Parathyroid adenoma (tissue), 2 donors: ENCODE measurements at regions not wholly inside any gene's neighbourhood (a gene's known extent, or its start where the extent isn't known, plus 50 kb on each side); places are given as distances from the start of the nearest gene placed in this dataset.

ENCODE experiments used
- H2AFZ ChIP-seq: fragments of 300-600 bp; sonication (generic); one replicate; pipeline ENCODE4 v1.7.0; 2017; ENCODE audit warnings: antibody characterized with exemption, mild to moderate bottlenecking
- H3K27ac ChIP-seq: fragments of 300-600 bp; sonication (generic); one replicate; pipeline ENCODE4 v1.7.0; 2017
- H3K27me3 ChIP-seq: fragments of 300-600 bp; sonication (generic); one replicate; pipeline ENCODE4 v1.7.0; 2017; ENCODE audit warnings: low read length; ENCODE audit not compliant: control insufficient read depth, insufficient read depth
- H3K36me3 ChIP-seq: fragments of 300-600 bp; sonication (generic); one replicate; pipeline ENCODE4 v1.7.0; 2017; ENCODE audit warnings: low read length; ENCODE audit not compliant: control insufficient read depth, insufficient read depth
- H3K4me1 ChIP-seq: fragments of 300-600 bp; sonication (generic); one replicate; pipeline ENCODE4 v1.7.0; 2017; ENCODE audit warnings: control low read depth
- H3K4me2 ChIP-seq: fragments of 300-600 bp; sonication (generic); one replicate; pipeline ENCODE4 v1.7.0; 2017; ENCODE audit warnings: low read length
- H3K4me3 ChIP-seq: fragments of 300-600 bp; sonication (generic); one replicate; pipeline ENCODE4 v1.7.0; 2017; ENCODE audit warnings: low read depth, low read length
- H3K79me2 ChIP-seq: fragments of 300-600 bp; sonication (generic); one replicate; pipeline ENCODE4 v1.7.0; 2017; ENCODE audit warnings: control low read depth
- H3K9ac ChIP-seq: fragments of 300-600 bp; sonication (generic); one replicate; pipeline ENCODE4 v1.7.0; 2017; ENCODE audit warnings: mild to moderate bottlenecking
- H3K9me3 ChIP-seq: fragments of 300-600 bp; sonication (generic); one replicate; pipeline ENCODE4 v1.7.0; 2017; ENCODE audit warnings: low read length; ENCODE audit not compliant: control insufficient read depth
- TF ChIP-seq, protein P1 (sequence below): fragments of 300-600 bp; sonication (generic); IDR thresholded peaks from one replicate; pipeline ENCODE4 v1.7.0; 2017; ENCODE audit warnings: antibody characterized with exemption, mild to moderate bottlenecking
- donor health status: primary hyperparathyroidism.

- TF ChIP-seq, protein P1, sequence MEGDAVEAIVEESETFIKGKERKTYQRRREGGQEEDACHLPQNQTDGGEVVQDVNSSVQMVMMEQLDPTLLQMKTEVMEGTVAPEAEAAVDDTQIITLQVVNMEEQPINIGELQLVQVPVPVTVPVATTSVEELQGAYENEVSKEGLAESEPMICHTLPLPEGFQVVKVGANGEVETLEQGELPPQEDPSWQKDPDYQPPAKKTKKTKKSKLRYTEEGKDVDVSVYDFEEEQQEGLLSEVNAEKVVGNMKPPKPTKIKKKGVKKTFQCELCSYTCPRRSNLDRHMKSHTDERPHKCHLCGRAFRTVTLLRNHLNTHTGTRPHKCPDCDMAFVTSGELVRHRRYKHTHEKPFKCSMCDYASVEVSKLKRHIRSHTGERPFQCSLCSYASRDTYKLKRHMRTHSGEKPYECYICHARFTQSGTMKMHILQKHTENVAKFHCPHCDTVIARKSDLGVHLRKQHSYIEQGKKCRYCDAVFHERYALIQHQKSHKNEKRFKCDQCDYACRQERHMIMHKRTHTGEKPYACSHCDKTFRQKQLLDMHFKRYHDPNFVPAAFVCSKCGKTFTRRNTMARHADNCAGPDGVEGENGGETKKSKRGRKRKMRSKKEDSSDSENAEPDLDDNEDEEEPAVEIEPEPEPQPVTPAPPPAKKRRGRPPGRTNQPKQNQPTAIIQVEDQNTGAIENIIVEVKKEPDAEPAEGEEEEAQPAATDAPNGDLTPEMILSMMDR: no peak
- H3K9me3 ChIP-seq: peaks cover 6% of the 10 kb centered on the region
These were observed 588.6 kb upstream of the KIF2B start for GRCh38 chr17:53234138-53234537.

DNA sequence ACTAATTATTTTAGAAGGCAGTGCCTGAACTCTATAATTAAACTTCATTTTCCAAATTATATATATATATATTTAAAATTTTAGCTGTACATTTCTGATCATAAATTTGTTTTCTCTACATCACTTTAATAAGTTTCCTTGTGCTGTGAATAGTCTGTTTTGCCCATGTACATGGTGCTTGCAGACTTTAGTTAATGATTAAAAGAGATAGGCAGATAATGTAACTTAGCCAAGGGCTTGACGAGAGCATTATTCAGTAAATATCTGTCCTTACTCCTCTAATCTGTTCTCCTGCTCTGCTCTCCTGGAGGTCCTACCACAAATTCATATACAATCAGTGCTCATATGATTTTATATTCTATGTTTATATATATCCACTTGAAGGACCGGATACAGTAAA, 595.2 kb upstream of the KIF2B start:
- Histone ChIP-seq H3K9ac (no peak overlapping the region), H3K9me3 (no peaks in the 10 kb centered on the region), H3K27ac (no peak overlapping the region), H3K4me1 (no peaks in the 10 kb centered on the region), H3K27me3 (no peaks in the 10 kb centered on the region), H3K4me3 (no peak overlapping the region), H3K79me2 (no peaks in the 10 kb centered on the region), H3K36me3 (no peaks in the 10 kb centered on the region), H3K4me2 (no peak overlapping the region), H2AFZ (no peak overlapping the region)
- TF ChIP-seq, protein P1: no peak

More at GRCh38 chr17:53234138-53234537, 588.6 kb upstream of the KIF2B start:
- H3K9ac ChIP-seq: no peak overlapping the region
- no peaks in the 10 kb centered on the region for H3K36me3 ChIP-seq
- H3K4me2 ChIP-seq: no peak overlapping the region
- no peak overlapping the region for H2AFZ ChIP-seq
- no peak overlapping the region for H3K4me3 ChIP-seq
- H3K79me2 ChIP-seq: no peaks in the 10 kb centered on the region
- no peaks in the 10 kb centered on the region for H3K27me3 ChIP-seq
- H3K27ac ChIP-seq: no peak overlapping the region
- no peaks in the 10 kb centered on the region for H3K4me1 ChIP-seq

DNA sequence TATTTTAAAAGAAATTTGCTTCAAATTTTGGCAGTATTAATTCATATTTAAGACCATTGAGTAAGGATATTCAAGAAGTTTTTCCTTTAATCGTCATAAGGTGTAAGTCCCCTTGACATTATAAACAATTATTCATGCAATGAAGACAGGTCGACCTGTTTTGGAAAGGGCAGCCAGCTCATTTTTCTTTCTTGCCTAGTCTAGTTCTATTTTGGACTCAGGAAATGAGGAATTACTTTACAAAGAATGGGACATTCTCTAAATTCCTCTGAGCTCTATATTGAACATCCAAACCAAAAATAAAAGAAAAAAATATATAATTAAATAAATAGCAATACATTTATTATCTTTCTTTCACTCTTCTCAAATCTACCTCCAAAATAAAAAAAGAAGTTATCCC, 595.6 kb upstream of the KIF2B start:
- Histone ChIP-seq H2AFZ (no peak overlapping the region), H3K9me3 (no peaks in the 10 kb centered on the region), H3K4me1 (no peaks in the 10 kb centered on the region), H3K27me3 (no peaks in the 10 kb centered on the region), H3K27ac (no peak overlapping the region), H3K4me3 (no peak overlapping the region), H3K9ac (no peak overlapping the region), H3K36me3 (no peaks in the 10 kb centered on the region), H3K4me2 (no peak overlapping the region), H3K79me2 (no peaks in the 10 kb centered on the region)
- TF ChIP-seq, protein P1: no peak

- H3K9me3 ChIP-seq: no peaks in the 10 kb centered on the region
- no peak overlapping the region for H3K4me3 ChIP-seq
- H3K9ac ChIP-seq: no peak overlapping the region
- H3K4me1 ChIP-seq: no peaks in the 10 kb centered on the region
- no peaks in the 10 kb centered on the region for H3K79me2 ChIP-seq
- no peaks in the 10 kb centered on the region for H3K27me3 ChIP-seq
- H3K27ac ChIP-seq: no peak overlapping the region
- TF ChIP-seq, protein P1: no peak
- H3K36me3 ChIP-seq: no peaks in the 10 kb centered on the region
- no peak overlapping the region for H2AFZ ChIP-seq
- no peak overlapping the region for H3K4me2 ChIP-seq
These were observed 602.9 kb upstream of the KIF2B start for GRCh38 chr17:53219821-53220220.

DNA sequence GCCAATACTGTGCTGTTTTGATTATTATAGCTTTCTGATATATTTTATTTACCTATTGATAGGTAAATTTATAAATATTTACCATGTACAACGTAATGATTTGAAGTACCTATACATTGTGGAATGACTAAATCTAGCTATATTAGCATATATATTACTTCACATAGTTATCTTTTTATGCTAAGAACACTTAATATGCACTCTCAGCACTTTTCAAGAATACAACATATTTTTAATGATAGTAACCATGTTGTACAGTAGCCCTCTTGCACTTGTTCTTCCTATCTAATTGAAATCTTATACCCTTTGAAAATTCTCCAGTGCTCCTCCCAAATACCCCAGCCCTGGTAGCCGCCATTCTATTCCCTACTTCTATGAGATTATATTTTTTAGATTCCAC, 604.0 kb upstream of the KIF2B start:
- Histone ChIP-seq H3K4me3 (no peak overlapping the region), H3K9ac (no peak overlapping the region), H3K9me3 (no peaks in the 10 kb centered on the region), H3K27ac (no peak overlapping the region), H3K79me2 (no peaks in the 10 kb centered on the region), H3K27me3 (no peaks in the 10 kb centered on the region), H3K36me3 (no peaks in the 10 kb centered on the region), H3K4me2 (no peak overlapping the region), H3K4me1 (no peaks in the 10 kb centered on the region), H2AFZ (no peak overlapping the region)
- TF ChIP-seq, protein P1: no peak
